Stimulated activated memory B cell treated with anti-CD40 and anti-IgM and Interleukin-4, amounts not matched to agents 10 μg/mL and 1 μg/mL and 100 μg/mL, for 72 hours (primary cell): ENCODE measurements at regions not wholly inside any gene's neighbourhood (a gene's known extent, or its start where the extent isn't known, plus 50 kb on each side); places are given as distances from the start of the nearest gene placed in this dataset.

Experiments
- ATAC-seq: fragments of 150-1000 bp; cut with Tn5 transposase; 2 replicates; pipeline ENCODE4 v1.10.0; 2021
- H3K27ac Mint-ChIP-seq: one replicate; pipeline ENCODE4 v1.8.0; 2022; ENCODE audit warnings: mild to moderate bottlenecking, mixed read lengths
- H3K27me3 Mint-ChIP-seq: one replicate; pipeline ENCODE4 v1.8.0; 2022; ENCODE audit warnings: mixed read lengths
- H3K36me3 Mint-ChIP-seq: one replicate; pipeline ENCODE4 v1.8.0; 2022; ENCODE audit warnings: mixed read lengths
- H3K4me1 Mint-ChIP-seq: one replicate; pipeline ENCODE4 v1.8.0; 2022; ENCODE audit warnings: mixed read lengths
- H3K4me3 Mint-ChIP-seq: one replicate; pipeline ENCODE4 v1.8.0; 2022; ENCODE audit warnings: mild to moderate bottlenecking, moderate library complexity, mixed read lengths
- H3K9me3 Mint-ChIP-seq: one replicate; pipeline ENCODE4 v1.8.0; 2022; ENCODE audit warnings: mixed read lengths

DNA sequence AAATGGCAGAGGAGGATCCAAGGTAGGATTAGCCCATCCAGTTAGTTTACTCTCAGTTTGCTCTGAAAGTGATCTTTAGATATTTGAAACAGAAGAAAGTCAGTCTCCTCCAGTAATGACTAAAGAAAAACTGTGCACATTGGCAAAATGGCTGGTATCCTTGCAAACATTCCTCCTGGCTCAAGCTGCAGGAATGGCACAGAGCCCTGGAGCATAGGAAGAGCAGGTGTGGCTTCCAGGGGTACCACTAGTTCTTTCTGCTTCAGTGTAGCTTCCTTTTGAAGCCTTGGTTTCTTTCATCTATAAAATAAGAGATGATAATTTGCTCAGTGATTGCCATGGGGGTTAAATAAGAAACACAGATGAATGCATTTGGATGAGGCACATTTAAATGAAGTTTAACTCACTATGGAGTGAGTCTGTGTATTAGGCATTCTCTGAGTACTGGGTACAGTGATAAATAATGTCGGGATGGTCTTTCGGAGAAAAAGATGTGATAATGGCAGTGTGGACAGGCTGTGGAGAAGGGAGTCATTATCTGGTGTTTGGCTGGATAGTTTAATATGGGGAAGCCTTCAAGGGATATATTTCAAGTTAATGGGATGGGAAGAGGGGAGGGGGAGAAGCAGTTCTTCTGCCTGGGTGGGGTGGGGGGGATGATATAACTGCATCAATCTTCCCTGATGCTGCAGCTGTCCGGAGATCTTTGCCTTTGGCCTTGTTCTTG lies 217.3 kb upstream of the KLF4 start:
- Mint-ChIP-seq H3K4me1 (no peaks in the 10 kb centered on the region), H3K9me3 (no peaks in the 10 kb centered on the region), H3K36me3 (no peaks in the 10 kb centered on the region), H3K27me3 (peaks cover 12% of the 10 kb centered on the region), H3K4me3 (no peak overlapping the region), H3K27ac (no peak overlapping the region)
- no peak for ATAC-seq

DNA sequence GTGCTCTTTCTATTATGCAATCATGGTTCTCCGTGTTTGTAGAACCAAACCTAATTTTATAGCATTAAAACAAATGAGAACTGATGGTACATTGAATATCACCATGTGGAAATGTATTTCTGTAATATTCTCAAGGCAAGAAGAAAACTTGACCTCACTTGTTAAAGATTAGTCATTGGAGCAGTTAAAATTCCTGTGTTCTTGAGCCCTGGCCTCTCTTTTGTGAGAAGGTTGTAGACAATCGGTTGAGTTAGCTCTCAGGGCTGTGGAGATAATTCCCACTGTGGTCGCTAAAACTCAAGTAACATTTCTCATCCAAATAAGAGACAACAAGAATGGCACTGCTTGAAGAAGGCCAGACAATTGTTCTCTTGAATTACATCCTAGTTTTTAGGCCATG lies 216.0 kb upstream of the KLF4 start:
- no peaks in the 10 kb centered on the region for H3K36me3 Mint-ChIP-seq
- ATAC-seq = no peak
- no peak overlapping the region for H3K27ac Mint-ChIP-seq
- H3K27me3 Mint-ChIP-seq = no peaks in the 10 kb centered on the region
- no peak overlapping the region for H3K4me3 Mint-ChIP-seq
- H3K9me3 Mint-ChIP-seq = no peaks in the 10 kb centered on the region
- peaks cover 6% of the 10 kb centered on the region for H3K4me1 Mint-ChIP-seq

DNA sequence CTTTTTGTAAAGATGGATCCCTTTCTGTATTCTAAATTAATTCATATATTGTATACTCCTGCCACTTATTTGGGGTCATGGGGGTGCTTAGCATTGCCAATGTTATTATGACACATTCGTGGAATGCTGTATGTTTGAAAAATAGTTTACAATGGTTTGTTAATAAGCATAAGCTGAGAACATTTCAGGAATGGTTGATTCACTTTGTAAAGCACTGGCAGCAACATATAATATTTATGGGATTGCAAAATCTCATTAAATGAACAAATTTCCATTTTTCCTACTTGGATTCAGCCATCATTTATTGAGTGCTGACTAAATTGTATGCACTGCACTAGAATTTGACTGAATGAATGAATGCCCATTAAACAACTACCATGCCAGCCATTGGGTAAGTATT lies 215.2 kb upstream of the KLF4 start:
- H3K9me3 Mint-ChIP-seq = no peaks in the 10 kb centered on the region
- no peak for ATAC-seq
- H3K27me3 Mint-ChIP-seq = no peaks in the 10 kb centered on the region
- H3K4me3 Mint-ChIP-seq = no peak overlapping the region
- no peaks in the 10 kb centered on the region for H3K36me3 Mint-ChIP-seq
- H3K27ac Mint-ChIP-seq = no peak overlapping the region
- peaks cover 6% of the 10 kb centered on the region for H3K4me1 Mint-ChIP-seq

DNA sequence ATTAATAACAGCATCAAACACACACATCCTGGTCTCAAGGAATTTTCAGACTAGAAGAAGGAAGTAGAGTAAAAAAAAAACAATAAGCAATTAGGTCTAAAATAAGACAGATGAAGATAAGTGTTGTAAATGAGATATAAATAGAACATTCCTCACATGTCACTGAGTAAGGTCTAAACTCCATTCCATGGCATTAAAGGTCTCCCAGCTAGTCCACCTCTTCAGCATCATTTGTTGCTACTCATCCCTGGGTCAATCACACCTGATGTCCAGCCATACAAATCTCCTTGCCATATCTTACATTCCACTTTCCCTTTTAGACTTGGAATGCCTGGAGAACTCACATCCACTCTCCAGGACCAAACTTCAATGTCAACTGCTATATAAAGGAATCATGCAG lies 214.1 kb upstream of the KLF4 start:
- H3K27me3 Mint-ChIP-seq = no peaks in the 10 kb centered on the region

DNA sequence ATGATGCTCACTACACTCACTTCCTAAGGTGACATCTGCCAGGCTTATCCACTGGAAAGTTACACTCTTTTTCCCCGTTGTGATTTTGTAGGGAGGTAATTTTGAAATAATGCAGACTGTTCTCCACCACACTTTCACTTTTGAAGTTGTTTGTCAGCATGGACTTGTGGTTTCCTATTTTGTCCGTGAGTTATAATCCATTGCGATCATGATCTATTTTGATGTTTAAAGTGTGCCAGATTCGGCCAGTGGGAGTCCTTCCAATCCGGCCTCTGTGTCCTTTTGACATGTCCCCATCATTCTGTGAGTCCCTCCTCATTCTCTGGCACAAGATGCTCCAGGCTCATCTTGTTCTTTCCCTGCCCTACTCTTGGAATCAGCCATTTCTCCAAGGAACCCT lies 211.3 kb upstream of the KLF4 start:
- peaks cover 6% of the 10 kb centered on the region for H3K4me1 Mint-ChIP-seq
- H3K4me3 Mint-ChIP-seq = no peak overlapping the region
- H3K9me3 Mint-ChIP-seq = no peaks in the 10 kb centered on the region
- peaks cover 11% of the 10 kb centered on the region for H3K27me3 Mint-ChIP-seq
- H3K36me3 Mint-ChIP-seq = no peaks in the 10 kb centered on the region
- no peak overlapping the region for H3K27ac Mint-ChIP-seq
- no peak for ATAC-seq

More for the DNA sequence above, 214.1 kb upstream of the KLF4 start:
- peaks cover 6% of the 10 kb centered on the region for H3K4me1 Mint-ChIP-seq
- no peaks in the 10 kb centered on the region for H3K9me3 Mint-ChIP-seq
- no peaks in the 10 kb centered on the region for H3K36me3 Mint-ChIP-seq
- no peak for ATAC-seq
- H3K4me3 Mint-ChIP-seq = no peak overlapping the region
- no peak overlapping the region for H3K27ac Mint-ChIP-seq

DNA sequence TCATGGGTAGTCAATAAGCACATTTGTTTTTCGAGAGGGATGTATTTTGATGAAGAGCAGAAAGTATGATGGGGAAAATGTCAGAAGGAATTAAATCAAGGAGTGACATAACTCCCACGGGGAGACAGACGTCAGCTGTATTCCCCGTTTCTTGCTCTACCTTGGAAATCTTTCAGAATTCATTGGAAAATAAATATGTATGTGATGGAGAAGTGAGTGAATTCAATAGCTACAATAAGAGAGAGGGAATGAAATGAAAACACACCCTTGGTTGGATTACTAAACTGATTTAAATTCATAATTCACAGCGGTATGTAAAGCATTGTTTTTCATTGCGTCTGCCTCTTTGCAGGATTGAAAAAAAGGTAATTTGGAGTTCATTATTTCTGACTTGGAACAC lies 209.7 kb upstream of the KLF4 start:
- Mint-ChIP-seq H3K27me3 (peaks cover 11% of the 10 kb centered on the region), H3K4me1 (peaks cover 6% of the 10 kb centered on the region), H3K9me3 (no peaks in the 10 kb centered on the region), H3K27ac (no peak overlapping the region), H3K36me3 (no peaks in the 10 kb centered on the region), H3K4me3 (no peak overlapping the region)
- no peak for ATAC-seq

DNA sequence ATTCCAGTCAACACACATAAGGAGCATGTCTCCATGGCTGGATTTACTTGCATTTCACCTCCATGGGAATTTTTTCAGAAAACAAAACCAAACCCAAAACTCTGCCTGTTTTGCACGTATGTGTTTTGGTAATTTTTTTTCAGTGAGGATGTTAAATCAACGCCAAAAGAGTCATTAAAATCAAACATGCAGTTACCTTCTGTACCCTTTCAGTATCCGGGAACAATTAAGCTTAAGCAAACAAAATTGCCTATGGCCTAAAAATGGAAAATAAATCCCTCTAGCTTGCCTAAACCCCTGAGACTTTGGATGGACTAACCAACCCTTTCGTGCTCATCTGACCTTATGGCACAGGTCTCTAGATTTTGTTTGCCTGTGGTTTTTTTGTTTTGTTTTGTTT lies 209.2 kb upstream of the KLF4 start:
- Mint-ChIP-seq H3K9me3 (no peaks in the 10 kb centered on the region), H3K27me3 (peaks cover 11% of the 10 kb centered on the region), H3K4me3 (no peak overlapping the region), H3K36me3 (no peaks in the 10 kb centered on the region), H3K4me1 (peaks cover 6% of the 10 kb centered on the region), H3K27ac (no peak overlapping the region)
- ATAC-seq = no peak

DNA sequence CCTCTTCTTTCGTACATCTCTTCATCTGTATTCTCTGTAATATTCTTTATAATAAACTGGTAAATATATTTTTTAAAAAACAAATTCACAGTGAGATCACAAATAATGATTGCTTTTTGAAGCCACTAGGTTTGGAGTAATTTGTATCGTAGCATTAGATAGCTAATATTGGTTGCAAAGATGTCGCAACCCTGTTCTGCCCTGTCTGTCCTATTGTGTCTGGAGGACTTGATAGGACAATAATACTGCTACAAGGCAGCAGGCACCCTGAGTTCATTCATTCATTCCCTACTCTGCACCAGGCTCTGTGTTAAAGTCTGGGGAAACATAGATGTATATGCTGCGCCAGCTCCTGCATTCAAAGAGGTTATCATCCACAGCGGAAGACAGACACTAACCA lies 206.7 kb upstream of the KLF4 start:
- Mint-ChIP-seq H3K9me3 (no peaks in the 10 kb centered on the region), H3K4me3 (no peak overlapping the region), H3K27me3 (peaks cover 11% of the 10 kb centered on the region), H3K36me3 (no peaks in the 10 kb centered on the region), H3K4me1 (peaks cover 6% of the 10 kb centered on the region), H3K27ac (no peak overlapping the region)
- ATAC-seq = no peak

DNA sequence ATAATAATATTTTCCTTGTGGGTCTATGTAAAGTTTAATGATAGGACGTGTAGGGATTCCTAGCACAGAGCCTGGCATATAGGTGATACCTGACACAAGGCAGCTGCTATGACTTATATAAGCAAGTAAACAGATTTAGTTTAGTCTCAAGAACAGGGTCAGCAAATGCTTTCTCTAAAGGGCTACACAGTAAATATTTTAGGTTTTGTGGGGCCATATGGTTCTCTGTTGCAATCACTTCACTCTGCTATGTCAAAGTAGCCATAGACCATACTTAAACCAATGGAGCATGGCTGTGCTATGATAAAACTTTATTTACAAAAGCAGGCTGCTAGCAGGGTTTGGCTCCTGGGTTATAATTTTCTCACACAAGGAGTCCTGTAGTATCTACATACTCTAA lies 204.8 kb upstream of the KLF4 start:
- Mint-ChIP-seq H3K27me3 (peaks cover 11% of the 10 kb centered on the region), H3K9me3 (peaks cover 2% of the 10 kb centered on the region), H3K4me1 (no peaks in the 10 kb centered on the region), H3K36me3 (no peaks in the 10 kb centered on the region), H3K27ac (no peak overlapping the region), H3K4me3 (no peak overlapping the region)
- ATAC-seq = no peak

DNA sequence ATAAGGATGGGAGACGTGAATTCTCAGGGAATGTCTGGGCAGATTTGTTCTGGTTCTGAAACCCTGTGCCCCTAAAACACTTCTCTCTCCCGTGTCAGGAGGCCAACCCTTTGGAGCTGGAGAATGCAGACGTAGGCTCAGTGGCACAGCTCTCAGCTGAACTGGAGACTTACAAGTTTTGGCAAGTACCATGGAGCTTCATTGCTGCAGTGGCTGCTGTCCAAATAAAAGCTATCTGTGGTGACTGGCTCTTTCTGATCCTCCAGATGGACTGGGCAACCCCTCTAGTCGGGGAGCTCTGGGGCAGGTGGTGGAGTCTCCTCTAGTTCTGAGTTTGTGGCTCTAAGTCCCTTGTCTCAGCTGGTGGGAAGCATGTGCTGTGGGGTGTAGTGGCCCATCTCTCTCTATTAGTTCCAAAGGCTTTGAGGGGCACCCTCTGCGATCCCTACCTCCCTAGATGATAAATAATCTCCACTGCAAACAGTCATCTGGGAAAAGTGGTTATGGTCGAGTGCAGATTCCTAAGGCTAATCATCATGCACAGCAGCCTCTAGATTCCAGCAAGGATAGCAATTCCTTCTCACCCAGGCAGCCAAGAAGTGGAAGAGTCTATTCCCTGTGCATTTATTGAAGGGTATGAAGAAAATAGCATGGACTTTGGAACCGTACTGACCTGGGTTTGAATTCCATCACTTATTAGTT lies 204.2 kb upstream of the KLF4 start:
- H3K4me1 Mint-ChIP-seq = no peaks in the 10 kb centered on the region
- H3K36me3 Mint-ChIP-seq = no peaks in the 10 kb centered on the region
- no peak for ATAC-seq
- H3K9me3 Mint-ChIP-seq = peaks cover 5% of the 10 kb centered on the region
- peaks cover 11% of the 10 kb centered on the region for H3K27me3 Mint-ChIP-seq
- H3K4me3 Mint-ChIP-seq = no peak overlapping the region
- no peak overlapping the region for H3K27ac Mint-ChIP-seq

DNA sequence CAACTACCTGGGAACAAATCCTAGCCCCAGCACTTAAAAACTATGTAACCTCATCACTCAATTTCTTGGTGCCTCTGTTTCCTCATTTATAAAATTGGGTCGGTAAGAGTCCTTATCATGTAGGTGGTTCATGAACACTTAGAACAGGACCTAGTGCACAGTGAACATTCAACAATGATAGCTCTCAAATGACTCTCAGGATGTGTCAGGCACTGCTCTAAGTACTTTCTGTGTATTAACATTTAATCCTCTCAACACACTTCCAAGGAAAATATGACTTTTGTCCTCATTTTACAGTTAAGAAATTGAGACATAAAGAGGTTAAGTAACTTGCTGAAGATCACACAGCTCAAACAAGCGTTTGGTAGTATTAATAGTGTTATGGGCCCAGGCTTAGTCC lies 202.1 kb upstream of the KLF4 start:
- H3K4me3 Mint-ChIP-seq = no peak overlapping the region
- no peak for ATAC-seq
- H3K27ac Mint-ChIP-seq = no peak overlapping the region
- peaks cover 5% of the 10 kb centered on the region for H3K9me3 Mint-ChIP-seq
- no peaks in the 10 kb centered on the region for H3K4me1 Mint-ChIP-seq
- no peaks in the 10 kb centered on the region for H3K36me3 Mint-ChIP-seq
- peaks cover 4% of the 10 kb centered on the region for H3K27me3 Mint-ChIP-seq

DNA sequence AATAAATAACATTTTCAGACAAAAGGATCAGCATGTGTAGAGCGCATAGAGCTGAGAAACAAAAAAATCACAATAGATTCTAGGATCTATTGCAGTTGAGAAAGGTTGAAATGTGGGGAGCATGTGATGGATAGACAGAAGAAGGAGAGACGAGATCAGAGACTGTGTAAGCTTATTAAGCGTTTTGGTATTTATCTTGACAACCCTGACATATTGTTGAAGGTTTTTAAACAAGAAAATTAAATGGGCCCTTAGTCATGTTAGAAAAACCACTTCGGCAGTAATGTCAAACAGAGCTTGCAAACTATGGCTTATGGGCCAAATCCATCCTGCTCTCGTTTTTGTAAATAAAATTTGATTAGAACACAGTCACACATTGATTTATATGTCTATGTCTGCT lies 200.5 kb upstream of the KLF4 start:
- Mint-ChIP-seq H3K27ac (no peak overlapping the region), H3K4me1 (no peaks in the 10 kb centered on the region), H3K27me3 (no peaks in the 10 kb centered on the region), H3K9me3 (peaks cover 5% of the 10 kb centered on the region), H3K4me3 (no peak overlapping the region), H3K36me3 (no peaks in the 10 kb centered on the region)
- ATAC-seq = no peak

DNA sequence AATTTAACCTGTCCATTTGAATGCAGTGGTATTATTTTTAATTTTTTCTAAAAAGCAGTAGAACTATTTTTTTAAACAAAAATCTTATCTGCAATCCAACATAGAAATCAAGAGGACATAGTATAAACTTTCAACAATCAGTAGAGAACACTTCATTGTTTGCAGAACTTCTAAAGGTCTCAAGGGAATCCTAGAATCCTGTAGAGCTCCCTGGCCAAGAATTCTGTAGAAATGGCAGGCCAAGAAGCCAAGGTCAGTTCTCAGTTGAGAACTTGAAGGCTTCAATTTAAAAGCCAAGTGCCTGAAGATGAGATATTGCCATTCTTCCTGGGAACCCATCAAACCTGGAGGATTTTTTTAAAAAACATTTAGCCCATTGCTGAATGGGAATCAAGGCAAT lies 199.2 kb upstream of the KLF4 start:
- no peaks in the 10 kb centered on the region for H3K27me3 Mint-ChIP-seq
- H3K4me3 Mint-ChIP-seq = no peak overlapping the region
- ATAC-seq = no peak

DNA sequence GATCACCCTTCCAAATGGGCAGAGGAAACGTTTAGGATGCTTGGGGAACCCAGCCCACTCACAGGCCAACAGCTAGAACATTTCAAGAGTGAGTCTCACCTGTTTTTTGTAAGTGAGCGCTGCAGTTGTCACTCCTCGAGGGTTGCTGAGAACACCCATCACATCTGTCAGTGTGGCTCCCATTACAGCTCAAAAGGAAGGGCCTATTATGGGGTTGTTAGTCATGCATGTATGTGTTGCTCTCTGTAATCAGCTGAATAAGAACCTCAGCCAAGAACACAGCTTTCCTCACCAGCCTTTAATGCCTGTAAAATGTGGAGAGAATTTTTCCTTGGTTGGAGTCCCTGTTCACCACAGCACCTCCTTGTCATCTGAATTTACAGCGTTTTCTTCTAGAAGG lies 196.3 kb upstream of the KLF4 start:
- H3K4me1 Mint-ChIP-seq = no peaks in the 10 kb centered on the region
- H3K4me3 Mint-ChIP-seq = no peak overlapping the region
- H3K27me3 Mint-ChIP-seq = no peaks in the 10 kb centered on the region
- no peak for ATAC-seq
- H3K36me3 Mint-ChIP-seq = no peaks in the 10 kb centered on the region
- H3K27ac Mint-ChIP-seq = no peak overlapping the region
- peaks cover 5% of the 10 kb centered on the region for H3K9me3 Mint-ChIP-seq

More for the DNA sequence above, 199.2 kb upstream of the KLF4 start:
- Mint-ChIP-seq H3K9me3 (peaks cover 5% of the 10 kb centered on the region), H3K4me1 (no peaks in the 10 kb centered on the region), H3K27ac (no peak overlapping the region), H3K36me3 (no peaks in the 10 kb centered on the region)

DNA sequence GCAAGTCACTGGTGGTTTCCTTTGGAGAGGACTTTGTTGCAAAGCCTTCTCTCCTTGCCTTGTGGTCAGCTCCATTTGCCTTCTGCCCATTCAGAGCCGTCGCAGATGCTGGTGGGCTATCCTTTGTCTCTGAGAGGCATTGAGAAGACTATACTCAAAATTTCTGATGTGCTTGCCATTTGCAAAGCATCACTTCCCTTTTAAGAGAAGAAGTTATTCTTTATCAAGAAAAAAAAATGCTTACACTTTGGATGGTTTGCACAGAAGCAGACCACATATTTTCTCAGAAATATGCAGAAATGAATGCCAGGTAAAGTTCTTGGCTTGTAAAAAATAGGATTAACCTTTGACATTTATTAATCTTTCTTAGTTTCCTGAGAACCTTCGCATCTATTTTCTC lies 195.8 kb upstream of the KLF4 start:
- H3K27ac Mint-ChIP-seq = no peak overlapping the region
- H3K27me3 Mint-ChIP-seq = no peaks in the 10 kb centered on the region
- H3K4me1 Mint-ChIP-seq = no peaks in the 10 kb centered on the region
- H3K36me3 Mint-ChIP-seq = no peaks in the 10 kb centered on the region
- H3K9me3 Mint-ChIP-seq = peaks cover 5% of the 10 kb centered on the region
- ATAC-seq = no peak
- H3K4me3 Mint-ChIP-seq = no peak overlapping the region

DNA sequence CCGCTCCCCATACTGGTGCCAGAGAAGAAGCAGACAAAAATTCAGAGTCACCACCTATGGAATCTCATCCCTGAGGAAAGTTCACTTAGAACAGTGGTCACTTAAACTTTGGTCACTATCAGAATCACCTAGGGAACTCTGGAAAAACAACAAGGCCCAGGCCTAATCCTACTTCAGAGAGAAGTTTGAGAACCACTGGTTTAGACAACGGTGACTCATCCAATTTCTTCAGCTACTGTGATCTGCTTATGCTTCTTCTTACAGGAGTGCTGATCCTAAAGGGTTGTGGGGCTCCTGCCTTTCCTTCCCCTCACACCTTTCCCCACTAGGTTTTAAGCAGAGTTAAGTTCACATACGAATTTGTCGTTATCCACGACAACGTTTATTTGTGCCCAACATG lies 194.7 kb upstream of the KLF4 start:
- ATAC-seq = no peak
- Mint-ChIP-seq H3K9me3 (peaks cover 2% of the 10 kb centered on the region), H3K27ac (no peak overlapping the region), H3K4me1 (no peaks in the 10 kb centered on the region), H3K4me3 (no peak overlapping the region), H3K36me3 (no peaks in the 10 kb centered on the region), H3K27me3 (no peaks in the 10 kb centered on the region)
